ENCODE measurements at regions not wholly inside any gene's neighbourhood (a gene's known extent, or its start where the extent isn't known, plus 50 kb on each side); places are given as distances from the start of the nearest gene placed in this dataset.

GRCh38 chr16:54385141-54385540, 98.6 kb upstream of the IRX3 start:
- H3K27ac ChIP-seq = no peak overlapping the region
- TF ChIP-seq CTCF (IDR thresholded peaks at IDR 0.05) = no peak
- H2AFZ ChIP-seq = no peak overlapping the region
- H3K9me3 ChIP-seq (ENCODE audit: control insufficient read depth, low read length) = no peaks in the 10 kb centered on the region
- no peaks in the 10 kb centered on the region for H3K36me3 ChIP-seq (ENCODE audit: control insufficient read depth, insufficient read depth, low read length)
- no peaks in the 10 kb centered on the region for H3K4me1 ChIP-seq
- H3K4me3 ChIP-seq (ENCODE audit: low read depth, low read length) = no peak overlapping the region
- H3K79me2 ChIP-seq = no peaks in the 10 kb centered on the region
- no peak overlapping the region for H3K4me2 ChIP-seq (ENCODE audit: low read length)
- H3K27me3 ChIP-seq (ENCODE audit: control insufficient read depth, insufficient read depth, low read length) = no peaks in the 10 kb centered on the region
- no peak overlapping the region for H3K9ac ChIP-seq

GRCh38 chr16:54381601-54382313, 95.2 kb upstream of the IRX3 start:
- Histone ChIP-seq H2AFZ (no peak overlapping the region), H3K27me3 (ENCODE audit: control insufficient read depth, insufficient read depth, low read length) (no peaks in the 10 kb centered on the region), H3K4me2 (ENCODE audit: low read length) (no peak overlapping the region), H3K4me1 (no peaks in the 10 kb centered on the region), H3K4me3 (ENCODE audit: low read depth, low read length) (no peak overlapping the region), H3K27ac (no peak overlapping the region), H3K9ac (no peak overlapping the region), H3K36me3 (ENCODE audit: control insufficient read depth, insufficient read depth, low read length) (no peaks in the 10 kb centered on the region), H3K9me3 (ENCODE audit: control insufficient read depth, low read length) (no peaks in the 10 kb centered on the region), H3K79me2 (no peaks in the 10 kb centered on the region)
- TF ChIP-seq CTCF (IDR thresholded peaks at IDR 0.05) = no peak

- H3K9me3 ChIP-seq (ENCODE audit: control insufficient read depth, low read length) = no peaks in the 10 kb centered on the region
- no peaks in the 10 kb centered on the region for H3K4me1 ChIP-seq
- no peaks in the 10 kb centered on the region for H3K36me3 ChIP-seq (ENCODE audit: control insufficient read depth, insufficient read depth, low read length)
- no peaks in the 10 kb centered on the region for H3K79me2 ChIP-seq
- no peak overlapping the region for H3K9ac ChIP-seq
- H3K4me3 ChIP-seq (ENCODE audit: low read depth, low read length) = no peak overlapping the region
- H2AFZ ChIP-seq = no peak overlapping the region
- no peak for TF ChIP-seq CTCF (IDR thresholded peaks at IDR 0.05)
- no peaks in the 10 kb centered on the region for H3K27me3 ChIP-seq (ENCODE audit: control insufficient read depth, insufficient read depth, low read length)
- no peak overlapping the region for H3K27ac ChIP-seq
- H3K4me2 ChIP-seq (ENCODE audit: low read length) = no peak overlapping the region
Measured at GRCh38 chr16:54375071-54375470, 88.5 kb upstream of the IRX3 start.

GRCh38 chr16:54373534-54374520, 87.2 kb upstream of the IRX3 start:
- Histone ChIP-seq H3K9ac (no peak overlapping the region), H3K4me2 (ENCODE audit: low read length) (no peak overlapping the region), H2AFZ (no peak overlapping the region), H3K27me3 (ENCODE audit: control insufficient read depth, insufficient read depth, low read length) (no peaks in the 10 kb centered on the region), H3K4me3 (ENCODE audit: low read depth, low read length) (no peak overlapping the region), H3K79me2 (no peaks in the 10 kb centered on the region), H3K27ac (no peak overlapping the region), H3K9me3 (ENCODE audit: control insufficient read depth, low read length) (no peaks in the 10 kb centered on the region), H3K4me1 (no peaks in the 10 kb centered on the region), H3K36me3 (ENCODE audit: control insufficient read depth, insufficient read depth, low read length) (no peaks in the 10 kb centered on the region)
- no peak for TF ChIP-seq CTCF (IDR thresholded peaks at IDR 0.05)
